ENCODE measurements at regions not wholly inside any gene's neighbourhood (a gene's known extent, or its start where the extent isn't known, plus 50 kb on each side); places are given as distances from the start of the nearest gene placed in this dataset.

DNA sequence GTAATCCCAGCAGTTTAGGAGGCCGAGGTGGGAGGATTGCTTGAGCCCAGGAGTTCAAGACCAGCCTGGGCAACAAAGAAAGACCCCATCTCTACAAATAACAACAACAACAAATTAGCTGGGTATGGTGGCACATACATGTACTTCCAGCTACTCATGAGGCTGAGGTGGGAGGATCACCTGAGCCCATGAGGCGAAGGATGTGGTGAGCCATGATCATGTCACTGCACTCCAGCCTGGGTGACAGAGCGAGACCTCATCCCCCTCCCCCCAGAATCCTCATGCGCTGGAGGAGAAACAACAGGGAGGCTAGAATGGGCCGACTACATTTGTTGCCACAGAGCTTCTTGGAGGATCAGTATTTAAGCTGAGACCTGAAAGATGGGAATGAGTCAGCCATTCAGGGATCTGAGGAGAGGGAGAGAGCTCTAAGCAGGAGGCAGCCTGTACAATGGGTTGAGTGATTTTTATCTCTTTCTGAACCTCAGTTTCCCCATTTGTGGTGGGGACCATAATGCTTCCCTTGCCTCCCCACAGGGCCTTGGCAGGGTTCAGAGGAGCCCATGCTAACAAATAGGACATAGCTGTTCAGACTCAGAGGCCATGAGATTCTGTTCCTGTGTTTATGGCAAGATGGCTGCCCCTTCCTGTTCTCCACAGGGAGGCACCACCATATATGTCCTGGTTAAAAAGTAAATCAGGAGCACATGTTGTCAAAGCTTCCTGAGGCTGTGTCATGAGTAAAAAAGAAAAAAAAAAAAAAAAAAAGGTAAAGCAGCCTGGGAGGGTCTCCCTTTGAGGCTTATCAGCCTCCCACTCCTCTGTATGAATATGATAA is 131.4 kb upstream of the HAAO start:
- TF ChIP-seq, protein P1, sequence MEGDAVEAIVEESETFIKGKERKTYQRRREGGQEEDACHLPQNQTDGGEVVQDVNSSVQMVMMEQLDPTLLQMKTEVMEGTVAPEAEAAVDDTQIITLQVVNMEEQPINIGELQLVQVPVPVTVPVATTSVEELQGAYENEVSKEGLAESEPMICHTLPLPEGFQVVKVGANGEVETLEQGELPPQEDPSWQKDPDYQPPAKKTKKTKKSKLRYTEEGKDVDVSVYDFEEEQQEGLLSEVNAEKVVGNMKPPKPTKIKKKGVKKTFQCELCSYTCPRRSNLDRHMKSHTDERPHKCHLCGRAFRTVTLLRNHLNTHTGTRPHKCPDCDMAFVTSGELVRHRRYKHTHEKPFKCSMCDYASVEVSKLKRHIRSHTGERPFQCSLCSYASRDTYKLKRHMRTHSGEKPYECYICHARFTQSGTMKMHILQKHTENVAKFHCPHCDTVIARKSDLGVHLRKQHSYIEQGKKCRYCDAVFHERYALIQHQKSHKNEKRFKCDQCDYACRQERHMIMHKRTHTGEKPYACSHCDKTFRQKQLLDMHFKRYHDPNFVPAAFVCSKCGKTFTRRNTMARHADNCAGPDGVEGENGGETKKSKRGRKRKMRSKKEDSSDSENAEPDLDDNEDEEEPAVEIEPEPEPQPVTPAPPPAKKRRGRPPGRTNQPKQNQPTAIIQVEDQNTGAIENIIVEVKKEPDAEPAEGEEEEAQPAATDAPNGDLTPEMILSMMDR (conservative IDR thresholded peaks at IDR 0.05; ENCODE audit: low read depth in 2 of 2), result no peak
- TF ChIP-seq EZH2 (IDR thresholded peaks at IDR 0.05; ENCODE audit: low read depth, unreplicated experiment), result no peak
- TF ChIP-seq POLR2AphosphoS5 (IDR thresholded peaks at IDR 0.05; ENCODE audit: low read depth), result no peak
- no peak for TF ChIP-seq ETS1 (IDR thresholded peaks at IDR 0.05)
- TF ChIP-seq ZNF331 (CRISPR knock-in tag; IDR thresholded peaks at IDR 0.05; ENCODE audit: low read depth), result no peak
- TF ChIP-seq EZH2phosphoT487 (IDR thresholded peaks at IDR 0.05; ENCODE audit: unreplicated experiment), result no peak
- TF ChIP-seq JUNB (IDR thresholded peaks at IDR 0.05; ENCODE audit: unreplicated experiment), result no peak
- TF ChIP-seq REST (IDR thresholded peaks at IDR 0.05; ENCODE audit: unreplicated experiment), result no peak
- no peak for TF ChIP-seq NANOG (IDR thresholded peaks at IDR 0.05; ENCODE audit: borderline replicate concordance)

Measured in GM23338 (cell line).